ENCODE measurements at regions not wholly inside any gene's neighbourhood (a gene's known extent, or its start where the extent isn't known, plus 50 kb on each side); places are given as distances from the start of the nearest gene placed in this dataset.
"Not testable (repeated sequence)": the region's sequence is repeated elsewhere in the genome, so short reads cannot be mapped to it uniquely, and the experiment has no call there.

- no peaks in the 10 kb centered on the region for H4K20me1 ChIP-seq (ENCODE audit: control insufficient read depth, extremely low read depth, insufficient read depth, low read length)
- TF ChIP-seq CTCF (conservative IDR thresholded peaks at IDR 0.05 in 1 of 2, IDR thresholded peaks at IDR 0.05 in 1 of 2; ENCODE audit: low read depth in 1 of 2, low read length in 2 of 2) (no peak), EZH2 (IDR thresholded peaks at IDR 0.05; ENCODE audit: low read length, missing control alignments) (no peak)
Observed at GRCh38 chr1:5768014-5768413, 224.2 kb downstream of the NPHP4 start.

GRCh38 chr1:5766996-5767395 is 225.2 kb downstream of the NPHP4 start:
- not testable (repeated sequence) for H3K36me3 ChIP-seq (ENCODE audit: control insufficient read depth, insufficient read depth, low read length); H3K9me3 ChIP-seq (ENCODE audit: control insufficient read depth, insufficient read depth, low read depth, low read length); H3K4me1 ChIP-seq (ENCODE audit: control insufficient read depth, extremely low read depth, insufficient read depth, low read length); H3K4me2 ChIP-seq (ENCODE audit: extremely low read depth, insufficient read depth, low read length); H3K9ac ChIP-seq (ENCODE audit: insufficient read depth, low read length); H3K79me2 ChIP-seq (ENCODE audit: control insufficient read depth, insufficient read depth, low read length); H3K4me3 ChIP-seq (replicated peaks in 1 of 4; ENCODE audit: control extremely low read depth in 1 of 4, insufficient read depth in 1 of 4, low read depth in 3 of 4, low read length in 4 of 4); H3K27ac ChIP-seq (ENCODE audit: insufficient read depth, low read length); H3K27me3 ChIP-seq (ENCODE audit: control insufficient read depth, insufficient read depth, low read length); DNase-seq (ENCODE audit: low read depth in 2 of 2); H2AFZ ChIP-seq (ENCODE audit: low read length); H4K20me1 ChIP-seq (ENCODE audit: control insufficient read depth, extremely low read depth, insufficient read depth, low read length)

More at GRCh38 chr1:5768014-5768413, 224.2 kb downstream of the NPHP4 start:
- no peaks in the 10 kb centered on the region for H3K36me3 ChIP-seq (ENCODE audit: control insufficient read depth, insufficient read depth, low read length)
- H3K9ac ChIP-seq (ENCODE audit: insufficient read depth, low read length), result no peak overlapping the region
- H3K4me3 ChIP-seq (replicated peaks in 1 of 4; ENCODE audit: control extremely low read depth in 1 of 4, insufficient read depth in 1 of 4, low read depth in 3 of 4, low read length in 4 of 4), result no peak overlapping the region
- no peaks in the 10 kb centered on the region for H3K4me1 ChIP-seq (ENCODE audit: control insufficient read depth, extremely low read depth, insufficient read depth, low read length)
- H2AFZ ChIP-seq (ENCODE audit: low read length), result no peak overlapping the region
- H3K27ac ChIP-seq (ENCODE audit: insufficient read depth, low read length), result no peak overlapping the region
- DNase-seq (ENCODE audit: low read depth in 2 of 2), result no peak
- H3K9me3 ChIP-seq (ENCODE audit: control insufficient read depth, insufficient read depth, low read depth, low read length), result no peaks in the 10 kb centered on the region
- no peak overlapping the region for H3K4me2 ChIP-seq (ENCODE audit: extremely low read depth, insufficient read depth, low read length)
- no peaks in the 10 kb centered on the region for H3K27me3 ChIP-seq (ENCODE audit: control insufficient read depth, insufficient read depth, low read length)
- H3K79me2 ChIP-seq (ENCODE audit: control insufficient read depth, insufficient read depth, low read length), result no peaks in the 10 kb centered on the region

GRCh38 chr1:5765997-5766913 is 226.0 kb downstream of the NPHP4 start:
- no peak overlapping the region for H3K27ac ChIP-seq (ENCODE audit: insufficient read depth, low read length)
- no peak overlapping the region for H3K4me3 ChIP-seq (replicated peaks in 1 of 4; ENCODE audit: control extremely low read depth in 1 of 4, insufficient read depth in 1 of 4, low read depth in 3 of 4, low read length in 4 of 4)
- H3K4me2 ChIP-seq (ENCODE audit: extremely low read depth, insufficient read depth, low read length), result no peak overlapping the region
- no peaks in the 10 kb centered on the region for H3K4me1 ChIP-seq (ENCODE audit: control insufficient read depth, extremely low read depth, insufficient read depth, low read length)
- no peaks in the 10 kb centered on the region for H3K36me3 ChIP-seq (ENCODE audit: control insufficient read depth, insufficient read depth, low read length)
- no peaks in the 10 kb centered on the region for H3K9me3 ChIP-seq (ENCODE audit: control insufficient read depth, insufficient read depth, low read depth, low read length)
- H4K20me1 ChIP-seq (ENCODE audit: control insufficient read depth, extremely low read depth, insufficient read depth, low read length), result no peaks in the 10 kb centered on the region
- no peak for DNase-seq (ENCODE audit: low read depth in 2 of 2)
- no peak overlapping the region for H2AFZ ChIP-seq (ENCODE audit: low read length)
- H3K27me3 ChIP-seq (ENCODE audit: control insufficient read depth, insufficient read depth, low read length), result no peaks in the 10 kb centered on the region
- no peak for TF ChIP-seq EZH2 (IDR thresholded peaks at IDR 0.05; ENCODE audit: low read length, missing control alignments)
- TF ChIP-seq CTCF (conservative IDR thresholded peaks at IDR 0.05 in 1 of 2, IDR thresholded peaks at IDR 0.05 in 1 of 2; ENCODE audit: low read depth in 1 of 2, low read length in 2 of 2), result no peak
- H3K9ac ChIP-seq (ENCODE audit: insufficient read depth, low read length), result no peak overlapping the region
- H3K79me2 ChIP-seq (ENCODE audit: control insufficient read depth, insufficient read depth, low read length), result no peaks in the 10 kb centered on the region

All from fibroblast of lung (primary cell).